NCI-H510A (cell line): ENCODE measurements at regions not wholly inside any gene's neighbourhood (a gene's known extent, or its start where the extent isn't known, plus 50 kb on each side); places are given as distances from the start of the nearest gene placed in this dataset.

Experiments used
- DNase-seq: peaks from one replicate; lab custom pipeline; 2025; lab: John Stamatoyannopoulos, UW

DNA sequence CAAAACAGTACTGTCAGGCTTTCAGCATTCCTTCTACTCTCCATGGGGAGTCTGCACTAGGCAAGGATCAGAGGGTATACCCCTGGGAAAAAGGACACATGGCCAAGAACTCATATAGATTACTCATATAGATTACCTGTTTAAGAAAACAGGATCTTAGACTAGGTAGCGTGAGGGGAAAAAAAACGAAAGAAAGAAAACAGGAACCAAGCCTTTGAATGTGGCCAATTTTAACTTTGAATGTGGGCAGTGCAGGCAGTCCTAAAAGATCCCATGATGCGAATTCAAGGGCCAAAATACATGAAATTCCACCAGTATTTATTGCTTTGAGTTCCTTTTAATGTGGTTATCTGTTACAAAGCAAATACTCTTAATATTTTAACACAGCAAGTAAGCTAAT lies 108.6 kb upstream of the TAC1 start:
- DNase-seq: no peak

GRCh38 chr7:97630116-97630515 lies 101.8 kb upstream of the TAC1 start:
- no peak for DNase-seq

GRCh38 chr7:97635622-97636021 lies 96.3 kb upstream of the TAC1 start:
- DNase-seq: no peak

GRCh38 chr7:97639036-97639435 lies 92.8 kb upstream of the TAC1 start:
- DNase-seq: no peak

DNA sequence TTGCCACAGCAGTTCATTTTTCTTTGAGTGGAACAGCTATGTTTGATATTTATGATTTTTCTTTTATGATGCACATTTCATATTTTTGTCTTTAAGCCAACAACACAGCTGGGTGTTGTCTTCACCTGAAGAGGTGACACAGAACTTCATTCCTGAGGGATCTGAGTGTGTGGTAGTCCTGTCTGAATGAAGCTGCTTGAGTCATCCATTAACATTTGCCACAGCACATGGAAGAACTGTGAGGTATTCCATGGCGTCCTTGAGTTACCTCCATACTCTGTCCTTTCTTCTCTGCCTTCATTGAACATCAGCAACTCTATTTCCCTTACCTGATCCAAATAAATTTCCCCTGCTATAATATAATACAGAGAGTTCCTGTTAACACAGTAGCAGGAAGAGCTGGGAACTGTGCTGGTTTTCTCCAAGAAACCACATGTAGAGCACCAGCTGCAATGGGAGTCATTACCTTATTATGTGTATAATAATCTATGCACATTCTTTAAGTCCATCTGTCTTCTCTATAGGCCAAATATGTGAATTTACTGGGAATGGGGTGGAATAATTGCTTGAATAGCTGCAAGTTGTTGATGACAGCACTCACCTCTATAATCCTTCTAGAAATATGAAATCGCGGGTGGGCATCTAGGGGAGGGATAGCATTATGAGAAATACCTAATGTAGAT lies 72.4 kb upstream of the TAC1 start:
- DNase-seq: no peak

DNA sequence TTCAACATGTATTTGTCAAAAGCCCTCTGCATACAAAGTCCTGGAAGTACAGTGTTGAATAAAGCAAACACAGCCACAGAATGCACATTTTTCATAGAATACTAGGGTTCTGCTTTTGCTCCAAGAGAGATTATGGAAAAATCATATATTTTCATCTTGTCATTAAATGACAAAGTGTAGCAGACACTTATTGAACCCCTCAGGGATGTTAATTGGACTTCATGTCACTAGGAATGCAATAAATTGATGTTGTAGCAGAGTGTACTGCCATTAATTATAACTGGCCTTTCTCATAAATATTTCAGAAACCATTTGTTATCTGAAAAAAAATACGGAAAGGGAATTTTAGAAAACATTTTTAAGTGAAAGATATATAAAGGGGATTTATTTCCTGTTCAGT lies 64.5 kb upstream of the TAC1 start:
- DNase-seq: no peak

DNA sequence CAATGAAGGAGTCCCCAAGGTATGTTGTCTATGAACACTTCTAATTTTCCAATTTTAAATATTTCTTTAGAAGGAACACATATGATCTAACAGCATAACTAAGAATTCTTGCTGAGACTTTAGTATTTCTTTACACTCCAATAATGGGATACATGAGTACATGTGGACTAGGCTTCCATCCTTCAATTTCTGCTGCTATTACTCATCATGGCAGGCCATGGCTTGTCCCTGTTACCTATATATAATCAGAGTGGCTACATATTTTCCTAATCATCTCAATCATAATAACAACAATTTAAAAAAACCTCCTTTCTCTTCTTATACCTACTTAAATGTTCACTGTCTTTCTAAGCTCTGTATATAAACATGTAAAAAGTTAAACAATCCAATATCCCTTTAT lies 60.3 kb upstream of the TAC1 start:
- DNase-seq: no peak

DNA sequence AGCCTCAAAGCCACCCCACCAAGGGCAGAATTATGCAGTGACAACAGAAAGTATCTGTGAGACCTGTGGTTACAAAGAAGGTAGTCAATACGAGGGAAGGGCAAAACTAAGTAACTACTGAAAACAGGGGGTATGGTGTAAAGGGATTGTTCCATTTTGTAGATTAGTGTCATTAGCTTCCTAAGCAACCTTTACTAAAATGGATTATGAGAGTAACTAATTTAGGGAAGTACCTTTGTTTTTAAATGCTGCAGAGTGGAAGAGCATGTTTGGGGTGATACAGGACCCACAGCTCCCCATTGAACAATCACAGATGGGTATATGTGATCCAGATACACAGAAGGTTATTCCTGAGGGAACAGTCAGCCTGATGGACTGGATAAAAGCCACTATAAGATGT lies 51.3 kb upstream of the TAC1 start:
- DNase-seq: no peak
